B cell (primary cell): ENCODE measurements at regions not wholly inside any gene's neighbourhood (a gene's known extent, or its start where the extent isn't known, plus 50 kb on each side); places are given as distances from the start of the nearest gene placed in this dataset.

Experiments used
- ATAC-seq: fragments of 200-7000 bp; cut with Tn5 transposase; one replicate; pipeline ENCODE4 v1.10.0; 2021; ENCODE audit warnings: low read depth, mild to moderate bottlenecking, moderate number of reproducible peaks, moderate library complexity
- CTCF ChIA-PET: fragments of 350-600 bp; sonication (Branson Sonifier 250); formaldehyde crosslinking; loops from one replicate; lab custom pipeline; 2021; ENCODE audit warnings: antibody characterized with exemption, inconsistent platforms; lab: Charles Lee
- POLR2A ChIA-PET: fragments of 350-600 bp; sonication (Branson Sonifier 250); formaldehyde crosslinking; loops from one replicate; lab custom pipeline; 2021; ENCODE audit warnings: antibody characterized with exemption; lab: Charles Lee
- DNase-seq: peaks from one replicate; pipeline ENCODE4 v3.0.0; 2013
- H2AFZ ChIP-seq: 2 replicates; pipeline ENCODE4 v1.6.1; 2012; ENCODE audit warnings: mild to moderate bottlenecking, low read depth, low read length; ENCODE audit not compliant: insufficient read depth, poor library complexity, severe bottlenecking
- H3K27ac ChIP-seq, 2 donors: 1 replicate in 1 of 2; 2 replicates in 1 of 2; pipeline ENCODE4 v1.5.1; 2012 to 2013; ENCODE audit warnings: low read length in 2 of 2, mild to moderate bottlenecking in 2 of 2, moderate library complexity in 1 of 2
- H3K27me3 ChIP-seq, 4 experiments: fragments of 200-600 bp in 1 of 4; sonication (generic) in 1 of 4; replicated peaks in 1 of 4; 1 replicate in 2 of 4; 2 replicates in 2 of 4; pipeline versions ENCODE4 v1.6.1 to v1.7.0; 2013 to 2016; ENCODE audit warnings: low read length in 3 of 4, mild to moderate bottlenecking in 2 of 4, mixed read lengths in 1 of 4, moderate library complexity in 1 of 4; ENCODE audit not compliant: insufficient read depth in 4 of 4, control insufficient read depth in 3 of 4; ENCODE audit errors: control extremely low read depth in 1 of 4
- H3K36me3 ChIP-seq, 2 experiments: replicated peaks in 1 of 2; 1 replicate in 1 of 2; 2 replicates in 1 of 2; pipeline versions ENCODE4 v1.6.1 to v1.7.1; 2013; ENCODE audit warnings: low read length in 1 of 2; ENCODE audit not compliant: insufficient read depth in 2 of 2, control insufficient read depth in 1 of 2; ENCODE audit errors: control extremely low read depth in 1 of 2, extremely low read depth in 1 of 2
- H3K4me1 ChIP-seq, 2 donors: fragments of 200-600 bp in 1 of 2; sonication (generic) in 1 of 2; 1 replicate in 1 of 2; 2 replicates in 1 of 2; pipeline versions ENCODE4 v1.5.1 to v1.6.1; 2013 to 2017; ENCODE audit warnings: low read length in 2 of 2; ENCODE audit not compliant: control insufficient read depth in 2 of 2, insufficient read depth in 2 of 2
- H3K4me2 ChIP-seq: replicated peaks from 2 replicates; pipeline ENCODE3; 2012; ENCODE audit warnings: mild to moderate bottlenecking, low read depth, low read length; ENCODE audit not compliant: poor library complexity, severe bottlenecking
- H3K4me3 ChIP-seq, 5 experiments: fragments of 200-600 bp in 1 of 5; sonication (generic) in 1 of 5; 1 replicate in 3 of 5; 2 replicates in 2 of 5; pipeline versions ENCODE4 v1.5.1 to v1.7.0; 2011 to 2016; ENCODE audit warnings: low read length in 4 of 5, mild to moderate bottlenecking in 4 of 5, low read depth in 2 of 5, control low read depth in 1 of 5, moderate library complexity in 1 of 5; ENCODE audit not compliant: insufficient read depth in 1 of 5; ENCODE audit errors: control extremely low read depth in 1 of 5, extremely low read depth in 1 of 5
- H3K79me2 ChIP-seq: fragments of 200-600 bp; sonication (generic); one replicate; pipeline ENCODE4 v1.6.0; 2016; ENCODE audit warnings: low read length; ENCODE audit not compliant: control insufficient read depth, insufficient read depth
- H3K9ac ChIP-seq: fragments of 200-600 bp; sonication (generic); 2 replicates; pipeline ENCODE4 v1.6.1; 2017; ENCODE audit warnings: mild to moderate bottlenecking, low read length, moderate library complexity
- H3K9me3 ChIP-seq, 3 donors: one replicate each; pipeline versions ENCODE4 v1.6.1 to v1.7.1; 2013; ENCODE audit warnings: low read length in 2 of 3; ENCODE audit not compliant: control insufficient read depth in 2 of 3, insufficient read depth in 1 of 3; ENCODE audit errors: control extremely low read depth in 1 of 3
- H4K20me1 ChIP-seq: 2 replicates; pipeline ENCODE4 v1.6.0; 2012; ENCODE audit warnings: mild to moderate bottlenecking, low read length; ENCODE audit not compliant: insufficient read depth, control insufficient read depth, poor library complexity, severe bottlenecking
- H3K27ac Mint-ChIP-seq: one replicate; pipeline ENCODE4 v1.8.0; 2021; ENCODE audit warnings: mixed read lengths
- H3K27me3 Mint-ChIP-seq: one replicate; pipeline ENCODE4 v1.8.0; 2021; ENCODE audit warnings: mixed read lengths
- H3K4me1 Mint-ChIP-seq: one replicate; pipeline ENCODE4 v1.8.0; 2021; ENCODE audit warnings: mixed read lengths
- H3K4me3 Mint-ChIP-seq: one replicate; pipeline ENCODE4 v1.8.0; 2021; ENCODE audit warnings: mixed read lengths
- H3K9me3 Mint-ChIP-seq: one replicate; pipeline ENCODE4 v1.8.0; 2022; ENCODE audit warnings: mixed read lengths; ENCODE audit not compliant: insufficient read depth
- CTCF ChIP-seq: fragments of 200-600 bp; IDR thresholded peaks from one replicate; pipeline ENCODE4 v1.8.0; 2022; ENCODE audit warnings: antibody characterized with exemption, mild to moderate bottlenecking
- EZH2 ChIP-seq: IDR thresholded peaks from 2 replicates; pipeline ENCODE4 v1.6.1; 2012; ENCODE audit warnings: borderline replicate concordance, low read depth, mild to moderate bottlenecking, moderate library complexity, low read length; ENCODE audit not compliant: insufficient read depth, poor library complexity, severe bottlenecking
- WGBS: methylation state at CpG from one replicate; pipeline ENCODE4 v1.1.5; 2013; ENCODE audit warnings: missing lambda C conversion rate; ENCODE audit not compliant: insufficient coverage; 5-methylcytosine and 5-hydroxymethylcytosine counted together
- intact Hi-C: fragments of 100-400 bp; cut with micrococcal nuclease; formaldehyde crosslinking; loops from one replicate; pipeline ENCODE4 v1.10.0; 2022

DNA sequence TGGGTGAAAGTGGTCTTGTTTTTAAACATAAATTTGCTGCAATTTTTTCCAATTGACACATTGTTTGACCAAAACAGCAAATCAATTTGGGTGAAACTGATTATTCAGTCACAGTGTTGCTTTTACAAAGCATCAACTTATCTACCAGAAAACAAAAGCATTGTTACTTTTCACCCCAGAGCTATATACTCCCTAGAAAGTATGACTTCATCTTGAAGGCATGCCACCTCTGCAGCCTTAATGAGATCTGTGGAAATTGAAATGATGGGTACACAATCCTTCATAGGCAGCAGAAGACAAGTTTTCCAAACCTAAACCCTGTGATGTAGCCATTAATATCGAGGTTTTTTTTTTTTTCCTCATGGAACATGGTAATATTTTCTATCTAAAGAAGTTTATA lies 615.9 kb downstream of the CHSY3 start:
- H3K27ac ChIP-seq: no peak overlapping the region
- no peaks in the 10 kb centered on the region for H3K4me1 ChIP-seq
- no peaks in the 10 kb centered on the region for H3K4me1 Mint-ChIP-seq
- CTCF ChIA-PET: no interaction called here
- no peak overlapping the region for H3K9ac ChIP-seq
- DNase-seq (no peak), ATAC-seq (no peak)
- no peaks in the 10 kb centered on the region for H3K27me3 Mint-ChIP-seq
- H2AFZ ChIP-seq: no peak overlapping the region
- H3K4me2 ChIP-seq: no peak overlapping the region
- no peaks in the 10 kb centered on the region for H4K20me1 ChIP-seq
- no peaks in the 10 kb centered on the region for H3K79me2 ChIP-seq
- no peaks in the 10 kb centered on the region for H3K27me3 ChIP-seq
- H3K27ac Mint-ChIP-seq: no peak overlapping the region
- no peaks in the 10 kb centered on the region for H3K36me3 ChIP-seq
- H3K4me3 Mint-ChIP-seq: no peak overlapping the region
- POLR2A ChIA-PET: no interaction called here
- H3K9me3 Mint-ChIP-seq: peaks cover 7% of the 10 kb centered on the region
- H3K4me3 ChIP-seq: no peak overlapping the region
- TF ChIP-seq CTCF: no peak
- intact Hi-C loops: no loop called here
- H3K9me3 ChIP-seq: peaks cover 0 to 8% (median 0%) of the 10 kb centered on the region in 3 donors
- WGBS: no CpG with 5 or more reads among the region's 1 CpG

GRCh38 chr5:130514984-130515690 lies 610.9 kb downstream of the CHSY3 start:
- H2AFZ ChIP-seq: no peak overlapping the region
- TF ChIP-seq EZH2: no peak
- no peak for TF ChIP-seq CTCF
- no peaks in the 10 kb centered on the region for H3K4me1 ChIP-seq
- H3K36me3 ChIP-seq: no peaks in the 10 kb centered on the region
- no peak for DNase-seq
- no peaks in the 10 kb centered on the region for H3K79me2 ChIP-seq
- WGBS: no CpG with 5 or more reads among the region's 2 CpGs
- H3K9ac ChIP-seq: no peak overlapping the region
- intact Hi-C loops: no loop called here
- Mint-ChIP-seq H3K27ac (no peak overlapping the region), H3K9me3 (peaks cover 7% of the 10 kb centered on the region), H3K4me3 (no peak overlapping the region), H3K27me3 (no peaks in the 10 kb centered on the region), H3K4me1 (no peaks in the 10 kb centered on the region)
- H3K27ac ChIP-seq: no peak overlapping the region
- ATAC-seq: no peak
- H3K9me3 ChIP-seq: peaks cover 0 to 8% (median 0%) of the 10 kb centered on the region in 3 donors
- no peak overlapping the region for H3K4me2 ChIP-seq
- ChIA-PET POLR2A (no interaction called here), CTCF (no interaction called here)
- no peaks in the 10 kb centered on the region for H4K20me1 ChIP-seq
- no peaks in the 10 kb centered on the region for H3K27me3 ChIP-seq
- H3K4me3 ChIP-seq: no peak overlapping the region
